HG03571 (cell line): ENCODE measurements at regions not wholly inside any gene's neighbourhood (a gene's known extent, or its start where the extent isn't known, plus 50 kb on each side); places are given as distances from the start of the nearest gene placed in this dataset.
A peak's percentile ranks its signal among the peaks of the same experiment; 100 is the strongest.
"Not testable (repeated sequence)": the region's sequence is repeated elsewhere in the genome, so short reads cannot be mapped to it uniquely, and the experiment has no call there.

Experiments
- ATAC-seq: cut with Tn5 transposase; IDR thresholded peaks from one replicate; pipeline ENCODE4 v1.9.1; 2021; ENCODE audit not compliant: unreplicated experiment

DNA sequence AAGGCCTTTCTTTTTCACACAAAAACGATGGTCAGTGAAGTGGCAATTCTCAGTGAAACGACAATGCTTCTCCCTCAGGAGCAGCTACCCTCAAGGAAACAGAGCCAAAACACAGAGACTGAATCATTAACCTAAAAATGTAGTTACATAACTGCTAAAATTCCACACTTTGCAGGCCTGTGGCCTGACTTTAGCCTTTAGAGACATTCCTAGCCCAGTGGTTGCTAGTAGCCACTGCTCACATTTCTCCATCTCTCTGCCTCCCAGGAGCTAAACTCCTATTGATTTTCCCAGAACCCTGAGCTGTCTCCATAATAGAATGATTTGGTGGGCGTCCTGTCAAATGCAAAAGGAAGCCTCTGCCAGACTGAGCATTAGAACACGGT is 630.1 kb upstream of the KCNMB2 start:
- no peak for ATAC-seq

DNA sequence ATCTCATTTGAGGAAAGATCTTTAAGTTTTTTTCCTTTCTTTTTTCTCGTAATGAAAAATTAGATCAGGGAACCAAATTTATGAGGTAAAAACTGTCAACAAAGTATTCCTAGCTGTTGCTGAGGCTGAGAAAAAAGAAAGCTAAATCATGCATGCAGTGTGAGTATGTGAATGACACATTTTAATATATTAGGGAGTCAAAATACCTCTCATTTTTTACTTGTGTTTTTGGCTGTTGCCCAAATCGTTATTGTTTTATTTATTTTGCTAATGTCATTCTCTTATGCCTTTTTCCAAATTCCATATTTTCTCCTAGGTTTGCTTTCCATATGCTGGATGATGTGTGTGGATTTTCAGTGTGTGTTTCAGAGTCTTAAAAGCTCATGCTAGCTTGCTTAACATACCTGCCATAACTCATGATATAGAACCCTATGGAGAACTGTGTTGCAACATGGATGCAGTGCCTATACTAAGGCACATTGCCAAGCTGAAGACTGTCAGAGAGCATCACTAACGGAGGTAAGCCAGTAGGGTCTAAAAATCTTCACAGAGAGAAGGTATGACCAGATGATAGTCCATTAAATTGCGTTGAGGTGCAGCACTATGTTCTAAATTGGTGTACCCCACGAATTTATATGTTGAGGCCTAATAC is 629.5 kb upstream of the KCNMB2 start:
- no peak for ATAC-seq

DNA sequence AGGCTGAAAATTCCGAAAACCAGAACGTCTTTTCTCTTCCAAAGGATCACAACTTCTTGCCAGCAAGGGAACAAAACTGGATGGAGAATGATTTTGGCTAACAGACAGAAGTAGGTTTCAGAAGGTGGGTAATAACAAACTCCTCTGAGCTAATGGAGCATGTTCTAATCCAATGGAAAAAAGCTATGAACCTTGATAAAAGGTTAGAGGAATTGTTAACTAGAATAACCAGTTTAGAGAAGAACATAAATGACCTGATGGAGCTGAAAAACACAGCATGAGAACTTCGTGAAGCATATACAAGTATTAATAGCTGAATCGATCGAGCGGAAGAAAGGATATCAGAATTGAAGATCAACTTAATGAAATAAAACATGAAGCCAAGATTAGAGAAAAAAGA is 626.7 kb upstream of the KCNMB2 start:
- not testable (repeated sequence) for ATAC-seq

DNA sequence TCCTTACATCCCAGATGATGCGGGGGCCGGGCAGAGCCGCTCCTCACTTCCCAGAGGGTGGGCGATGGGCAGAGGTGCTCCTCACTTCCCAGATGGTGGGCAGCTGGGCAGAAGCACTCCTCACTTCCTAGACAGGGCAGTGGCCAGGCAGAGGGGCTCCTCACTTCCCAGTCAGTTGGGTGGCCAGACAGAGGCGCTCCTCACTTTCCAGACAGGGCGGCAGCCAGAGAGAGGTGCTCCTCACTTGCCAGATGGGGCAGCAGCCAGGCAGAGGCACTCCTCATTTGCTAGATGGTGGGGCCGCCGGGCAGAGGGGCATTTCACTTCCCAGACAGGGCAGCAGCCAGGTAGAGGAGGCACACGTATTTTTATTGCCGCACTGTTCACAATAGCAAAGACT is 622.0 kb upstream of the KCNMB2 start:
- no peak for ATAC-seq

DNA sequence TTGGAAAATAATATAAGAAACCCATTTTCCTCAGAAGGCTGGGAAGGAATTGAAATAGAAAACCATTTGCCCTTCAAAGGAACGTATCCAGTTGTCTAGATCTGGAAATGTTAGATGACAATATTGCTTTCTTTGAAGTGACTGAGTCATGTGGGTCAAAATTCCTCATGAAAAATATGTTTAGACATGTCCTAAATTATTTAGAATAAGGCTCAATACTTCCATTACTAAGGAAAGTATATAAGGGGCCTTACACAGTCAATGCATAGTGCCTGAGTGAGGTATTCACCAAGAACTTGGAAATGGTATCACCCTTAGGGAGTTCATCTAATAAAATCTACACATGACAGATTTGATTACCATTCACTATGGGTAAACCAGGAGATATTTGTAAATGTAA is 619.8 kb upstream of the KCNMB2 start:
- ATAC-seq = no peak

DNA sequence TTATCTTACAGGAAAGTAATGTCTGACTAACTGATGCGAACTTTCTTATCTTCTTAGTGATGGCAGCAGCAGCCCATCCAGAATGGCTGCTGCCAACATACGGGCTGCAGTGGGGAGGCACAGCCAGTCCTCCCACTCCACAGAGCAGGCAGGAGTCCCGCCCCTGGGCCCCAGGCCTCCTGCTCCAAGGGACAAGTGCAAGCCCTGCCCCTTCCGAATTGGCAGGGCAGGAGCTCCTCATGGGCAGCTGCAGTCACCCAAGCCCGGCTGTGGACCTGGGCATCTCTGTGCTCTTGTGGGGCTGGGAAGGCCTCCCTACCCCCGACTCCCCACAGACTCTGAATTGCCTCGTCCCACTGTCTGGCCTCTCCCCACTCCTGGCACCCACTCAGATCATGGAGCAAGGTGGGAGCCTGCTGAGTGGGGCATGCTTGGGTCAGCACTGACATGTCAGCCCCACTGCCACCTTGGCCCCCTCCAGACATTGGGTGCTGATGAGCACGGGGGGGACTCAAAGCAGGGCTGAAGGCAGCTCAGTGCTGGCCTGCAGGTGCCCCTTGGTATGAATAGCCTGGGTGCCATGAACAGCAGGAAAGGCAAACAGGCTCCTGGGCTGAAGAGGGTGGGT is 618.9 kb upstream of the KCNMB2 start:
- no peak for ATAC-seq

DNA sequence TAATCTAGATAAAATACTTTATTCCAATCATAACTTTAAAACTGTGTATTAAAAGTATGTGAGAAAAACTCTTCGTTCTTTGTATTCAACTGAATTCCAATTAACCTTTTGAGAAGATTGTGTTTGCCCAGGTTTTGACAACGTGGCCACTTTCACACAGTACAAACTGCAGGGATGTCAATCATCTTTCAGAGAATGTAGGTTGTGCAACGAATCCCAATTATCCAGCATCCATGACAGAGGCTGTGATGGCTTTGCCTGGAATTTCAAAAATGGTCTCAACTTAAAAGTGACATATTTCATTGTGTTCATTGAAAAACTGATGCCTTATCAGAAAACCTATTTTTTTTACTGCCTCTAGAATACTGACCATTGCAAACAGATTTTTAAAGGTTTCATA is 615.1 kb upstream of the KCNMB2 start:
- ATAC-seq = no peak

DNA sequence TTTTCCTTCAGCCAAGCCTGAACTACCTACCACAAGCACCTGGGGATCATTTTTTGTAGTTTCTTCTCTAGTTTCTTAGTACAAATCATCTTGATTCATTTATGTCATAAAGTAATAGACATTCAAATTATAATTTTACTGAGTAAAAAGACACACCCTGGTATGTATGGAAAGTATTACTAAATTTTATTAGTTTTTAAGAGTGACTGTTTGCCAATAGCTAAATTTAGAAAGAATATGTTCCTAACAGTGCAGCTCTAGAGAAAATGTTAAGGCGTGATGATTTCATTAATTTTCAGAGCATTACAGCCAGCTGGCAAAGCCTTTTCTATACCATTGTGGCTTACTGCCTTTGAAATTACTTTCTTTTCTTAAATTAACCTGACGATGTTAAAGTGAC is 612.0 kb upstream of the KCNMB2 start:
- ATAC-seq = no peak

DNA sequence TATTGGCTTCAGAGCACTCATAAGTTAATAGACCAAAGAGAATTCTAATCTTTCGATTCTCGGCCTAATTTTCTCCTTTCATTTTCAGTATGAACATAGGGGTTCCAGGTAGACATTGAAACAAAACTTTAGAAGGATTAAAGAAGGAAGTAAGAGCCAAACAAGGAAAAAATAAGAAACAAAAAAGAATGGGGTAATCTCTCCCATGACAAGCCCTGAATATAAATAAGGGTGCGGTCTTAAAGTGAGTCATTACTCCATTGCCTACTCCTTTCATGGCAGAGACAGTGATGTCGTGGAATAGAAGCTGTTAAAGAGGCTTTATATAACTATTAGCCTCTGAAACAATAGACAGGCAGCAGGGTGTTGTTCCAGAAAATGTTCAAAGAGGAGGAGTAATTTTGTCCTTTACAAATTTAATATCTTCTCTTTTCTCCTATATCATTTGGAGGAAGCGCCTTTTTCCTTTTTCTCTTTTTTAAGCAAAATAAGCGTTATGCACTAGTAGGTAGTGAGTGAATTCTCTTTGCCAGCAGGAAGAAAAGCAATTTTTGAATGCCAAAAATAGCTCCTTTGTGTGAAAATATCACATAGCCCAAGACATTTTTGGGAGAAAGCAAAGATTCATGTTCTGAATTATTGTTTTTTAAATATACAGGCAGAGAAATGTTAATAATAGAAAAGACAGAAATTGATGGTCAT is 607.9 kb upstream of the KCNMB2 start:
- ATAC-seq = peak; percentile 76

DNA sequence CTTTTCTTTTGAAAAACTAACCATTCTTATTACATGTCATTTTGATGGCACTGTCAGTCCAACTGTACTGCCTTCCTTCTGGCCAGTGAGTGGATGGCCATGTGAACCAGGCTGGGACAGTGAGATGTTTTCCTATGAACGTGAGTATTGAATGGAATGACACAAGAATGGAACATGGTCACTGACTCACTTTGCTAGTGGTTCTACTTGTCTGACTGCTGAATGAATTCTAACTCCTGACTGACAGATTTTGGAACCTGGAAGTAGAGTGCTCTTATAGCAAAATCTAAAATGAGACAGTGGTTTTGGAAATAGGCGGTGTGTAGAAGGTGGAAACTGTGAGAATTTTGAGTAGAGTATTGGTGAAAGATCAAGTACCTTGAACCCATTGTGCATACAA is 606.9 kb upstream of the KCNMB2 start:
- ATAC-seq = no peak

DNA sequence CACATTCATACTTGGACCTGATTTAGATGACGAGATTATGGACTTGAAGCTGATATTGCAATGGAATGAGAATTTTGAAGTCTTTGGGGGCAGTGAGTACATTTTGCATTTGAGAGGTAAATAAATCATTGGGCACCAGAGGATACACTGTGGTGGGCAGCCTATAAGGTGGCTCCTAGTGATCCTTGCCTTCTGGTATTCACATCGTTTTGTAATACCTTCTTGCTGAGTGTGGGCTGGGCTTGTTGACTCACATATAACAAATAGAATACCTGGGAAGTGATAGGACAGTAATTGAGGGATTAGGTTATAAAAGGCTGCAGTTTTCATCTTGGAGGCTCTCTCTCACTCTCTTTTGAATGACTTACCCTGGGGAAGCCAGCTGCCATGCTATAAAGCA is 605.5 kb upstream of the KCNMB2 start:
- ATAC-seq = no peak

DNA sequence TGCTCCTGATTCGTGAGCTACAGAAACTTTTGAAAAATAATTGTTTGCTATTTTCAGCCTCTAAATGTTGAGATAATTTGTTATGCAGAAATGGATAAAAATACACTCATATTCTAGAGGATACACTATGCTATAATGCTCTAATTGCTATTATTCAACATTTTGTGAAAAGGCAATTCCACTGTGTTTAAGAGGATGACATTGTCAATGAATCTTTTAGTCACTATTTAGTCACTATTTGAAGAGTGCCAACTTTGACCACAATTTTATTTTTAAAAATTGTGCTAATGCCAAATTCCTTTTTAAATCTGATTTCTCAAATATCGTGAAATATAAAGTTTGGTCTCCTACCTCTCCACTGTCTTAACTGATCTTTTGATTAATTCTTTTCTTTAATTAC is 604.9 kb upstream of the KCNMB2 start:
- ATAC-seq = no peak

DNA sequence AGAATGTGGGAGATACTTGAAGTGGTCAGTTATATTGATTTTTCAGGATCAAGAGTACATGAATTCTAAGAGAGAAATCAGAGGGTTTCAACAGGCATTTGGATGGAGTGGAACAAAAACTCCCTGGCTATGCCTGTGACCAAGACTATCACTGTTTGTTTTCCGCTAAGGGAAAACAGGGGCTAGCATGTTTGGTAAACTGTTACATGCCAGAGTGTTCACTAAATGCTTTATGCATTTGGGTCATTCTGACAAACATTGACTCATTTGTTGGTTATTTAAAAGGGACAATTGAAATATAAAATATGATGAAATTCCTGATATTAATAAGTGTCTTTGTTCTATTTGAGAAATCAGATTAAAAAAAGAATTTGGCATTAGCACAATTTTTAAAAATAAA is 603.9 kb upstream of the KCNMB2 start:
- ATAC-seq = no peak

DNA sequence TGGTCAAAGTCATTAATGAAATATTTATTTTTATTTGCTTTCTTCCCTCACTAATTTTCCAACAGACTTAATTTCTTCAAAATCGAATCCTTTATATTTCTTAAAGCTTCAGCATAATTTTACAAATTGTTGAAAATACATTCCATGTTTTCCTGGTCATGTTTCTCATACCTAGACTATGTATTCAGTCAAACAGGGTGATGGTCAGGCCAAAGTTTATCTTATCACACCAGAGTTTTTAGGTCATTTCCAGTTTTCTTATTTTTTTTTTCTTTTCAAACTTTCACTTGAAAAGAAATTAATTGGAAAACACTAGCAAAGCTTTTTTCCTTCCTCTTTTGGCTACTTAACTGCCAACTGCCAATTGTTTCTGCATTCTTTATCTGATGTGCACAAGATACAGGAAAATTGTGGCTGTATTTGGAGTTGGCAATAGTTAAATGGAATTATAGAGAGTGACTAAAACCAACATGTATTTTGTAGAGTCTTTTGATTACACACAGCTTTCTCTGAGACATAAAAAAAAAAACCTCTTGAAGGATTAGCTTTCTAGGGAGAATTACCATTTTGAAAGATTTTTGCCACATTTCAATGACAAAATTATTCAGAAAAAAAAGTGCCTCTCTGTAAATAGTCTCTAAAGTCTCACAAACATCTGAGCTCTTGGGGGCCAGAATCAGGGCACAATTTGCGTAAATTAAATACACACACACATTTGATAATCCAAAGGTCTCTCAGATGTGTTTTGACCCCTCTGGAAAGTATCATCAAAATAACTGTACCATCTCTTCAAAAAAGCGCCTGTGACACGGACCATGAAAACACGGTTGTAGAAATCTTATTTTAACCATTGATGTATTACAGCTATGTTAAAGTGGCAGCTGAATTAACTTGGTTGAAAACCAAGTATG is 603.2 kb upstream of the KCNMB2 start:
- ATAC-seq = no peak

DNA sequence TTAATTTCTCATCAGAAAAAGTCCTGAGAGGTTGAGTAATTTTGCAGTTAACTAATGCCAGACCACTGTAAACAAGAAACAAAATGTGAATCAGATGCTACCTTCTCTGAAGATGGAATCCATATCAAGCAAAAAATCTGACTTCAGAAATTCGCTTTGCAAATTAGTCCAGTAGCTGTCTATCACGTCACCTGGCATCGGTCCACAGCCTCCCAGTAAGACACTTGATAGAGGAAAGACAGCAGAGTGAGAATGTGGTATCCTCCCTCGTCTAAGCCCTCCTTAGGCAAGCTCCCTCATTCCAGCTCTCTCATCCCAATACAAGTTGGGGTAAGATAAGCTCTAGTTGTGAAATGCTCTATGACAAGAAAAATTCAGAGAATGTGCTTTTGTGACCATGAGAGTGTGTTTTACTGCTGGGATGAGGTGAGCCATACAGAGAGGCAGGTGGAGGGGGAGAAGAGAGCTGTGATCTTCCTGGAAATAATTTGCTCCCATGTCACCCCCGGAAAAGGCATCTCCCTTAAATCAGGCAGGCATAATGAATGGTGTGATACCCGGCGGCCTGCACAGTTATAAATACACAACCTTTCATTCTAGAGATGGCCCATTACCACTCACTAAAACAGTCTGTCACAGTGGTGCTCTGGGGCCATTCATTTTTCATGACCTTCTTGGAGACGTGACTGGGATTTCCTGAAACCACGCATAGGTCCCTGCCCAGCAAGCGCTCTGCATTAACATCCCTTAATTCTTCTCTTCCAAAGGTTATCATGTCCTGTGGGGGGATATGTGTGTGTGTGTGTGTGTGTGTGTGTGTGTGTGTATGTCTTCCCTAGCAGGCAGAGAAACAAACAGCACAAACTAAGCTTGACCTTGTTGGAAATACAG is 602.0 kb upstream of the KCNMB2 start:
- ATAC-seq = no peak

DNA sequence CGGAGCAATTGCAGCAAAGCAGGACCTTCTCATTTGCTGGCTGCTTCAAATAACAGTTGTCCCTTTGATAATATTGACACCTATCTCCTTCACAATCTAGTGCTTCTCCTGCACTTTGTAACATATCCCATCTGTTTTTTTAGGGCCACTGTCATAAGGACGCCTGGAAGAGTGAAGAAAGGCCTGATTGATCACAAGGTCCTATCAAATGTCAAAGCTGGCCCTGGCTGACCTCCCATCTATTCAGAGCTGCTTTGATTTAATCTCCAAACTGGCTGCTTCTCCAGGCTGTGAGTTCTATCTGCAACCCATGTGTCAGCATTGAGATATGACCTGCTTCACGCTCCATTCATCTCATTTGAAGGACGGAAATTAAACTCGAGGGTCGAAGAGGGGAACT is 601.2 kb upstream of the KCNMB2 start:
- no peak for ATAC-seq

DNA sequence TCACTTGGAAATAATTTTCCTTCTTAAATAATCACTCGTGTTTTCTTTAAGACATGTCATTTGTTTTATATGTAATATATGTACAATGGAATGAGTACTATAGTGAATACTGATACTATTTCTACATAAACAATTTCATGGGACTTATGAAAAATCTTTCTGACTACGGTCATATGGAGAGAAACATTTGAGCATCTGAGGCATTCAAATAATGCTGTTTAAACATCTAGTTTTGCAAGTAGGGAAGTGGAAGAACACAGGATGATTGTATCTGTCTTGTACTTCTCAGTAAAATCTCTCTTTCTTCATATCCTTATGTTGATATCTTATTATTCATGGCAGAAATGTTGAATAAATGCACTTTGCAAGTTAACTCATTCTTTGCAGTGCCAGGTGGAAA is 599.5 kb upstream of the KCNMB2 start:
- ATAC-seq = no peak

DNA sequence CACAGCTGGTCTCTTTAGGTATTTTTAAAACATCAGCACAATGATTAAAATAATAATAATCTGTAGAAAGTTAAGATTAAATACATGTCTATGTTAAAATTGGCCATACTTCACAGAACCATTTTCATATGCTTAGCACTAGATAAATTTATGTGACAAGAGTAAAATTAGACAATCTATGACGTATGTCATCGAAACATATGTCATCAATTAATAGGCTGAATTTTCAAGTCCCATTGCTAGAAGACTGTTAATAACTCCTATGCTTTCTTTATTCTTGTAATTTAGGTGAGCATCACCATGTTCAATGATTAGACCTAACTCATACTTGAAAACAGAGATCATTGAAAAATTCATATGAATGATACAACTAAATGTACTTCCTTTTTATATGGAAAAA is 593.3 kb upstream of the KCNMB2 start:
- no peak for ATAC-seq

DNA sequence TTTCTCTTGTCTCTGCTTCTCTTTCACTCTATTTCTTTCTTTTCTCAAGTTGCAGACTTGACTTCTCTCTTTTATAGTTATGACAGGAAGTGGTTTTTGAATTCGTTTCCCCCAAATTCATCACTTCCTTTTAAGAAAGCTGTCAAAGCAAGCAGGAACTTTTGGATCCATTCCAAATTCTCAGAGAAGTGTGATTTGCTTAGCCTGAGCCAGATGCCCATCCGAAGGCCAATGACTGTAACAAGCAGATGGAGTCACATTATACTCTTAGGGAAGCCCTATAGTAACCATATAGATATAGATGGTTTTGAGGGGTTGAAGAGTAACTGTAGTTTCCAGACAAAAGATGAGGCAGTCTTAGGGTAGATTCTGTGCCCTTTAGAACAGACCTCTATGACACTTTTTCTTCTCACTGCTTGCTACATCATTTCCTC is 592.0 kb upstream of the KCNMB2 start:
- ATAC-seq = no peak

DNA sequence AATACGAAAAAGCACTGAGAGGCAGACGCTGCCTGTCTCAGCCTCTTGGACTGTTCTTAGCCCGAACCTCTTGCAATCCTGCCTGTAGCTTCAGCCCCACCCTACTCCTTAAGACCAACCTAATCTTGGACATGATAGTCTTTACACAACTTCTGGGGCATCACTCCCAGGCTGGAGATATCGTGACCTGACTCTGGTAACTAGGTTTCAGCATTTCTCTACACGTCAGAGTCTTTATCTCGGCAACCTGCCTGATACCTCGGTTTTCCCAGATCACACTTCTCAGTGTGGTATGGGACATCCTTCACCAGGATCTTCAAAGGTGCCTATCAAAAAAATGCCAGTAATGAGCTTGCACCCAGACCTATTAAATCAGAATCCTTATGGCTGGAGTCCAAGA is 590.2 kb upstream of the KCNMB2 start:
- no peak for ATAC-seq

DNA sequence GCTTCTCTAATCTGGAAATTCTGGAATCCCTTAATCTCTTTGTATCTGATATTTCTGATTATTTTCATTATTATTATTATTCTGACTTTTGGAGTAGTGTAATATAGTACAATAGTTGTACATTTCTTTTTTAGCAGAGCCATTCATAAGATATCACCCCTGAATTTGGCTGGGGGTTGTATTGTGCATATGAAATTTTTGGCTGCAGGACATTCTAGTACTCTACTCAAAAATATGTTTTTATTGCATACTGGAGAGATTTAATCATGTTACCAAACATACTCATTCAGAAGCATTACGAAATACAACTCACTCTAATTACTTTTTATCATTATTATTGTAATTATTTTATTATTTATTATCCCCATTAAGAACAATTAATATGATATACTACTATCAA is 589.7 kb upstream of the KCNMB2 start:
- no peak for ATAC-seq
